Fibroblast of skin of abdomen (primary cell): ENCODE measurements at regions not wholly inside any gene's neighbourhood (a gene's known extent, or its start where the extent isn't known, plus 50 kb on each side); places are given as distances from the start of the nearest gene placed in this dataset.
A peak's percentile ranks its signal among the peaks of the same experiment; 100 is the strongest.

Experiments used
- DNase-seq: peaks from one replicate; pipeline ENCODE4 v3.0.0-alpha.2; 2013

DNA sequence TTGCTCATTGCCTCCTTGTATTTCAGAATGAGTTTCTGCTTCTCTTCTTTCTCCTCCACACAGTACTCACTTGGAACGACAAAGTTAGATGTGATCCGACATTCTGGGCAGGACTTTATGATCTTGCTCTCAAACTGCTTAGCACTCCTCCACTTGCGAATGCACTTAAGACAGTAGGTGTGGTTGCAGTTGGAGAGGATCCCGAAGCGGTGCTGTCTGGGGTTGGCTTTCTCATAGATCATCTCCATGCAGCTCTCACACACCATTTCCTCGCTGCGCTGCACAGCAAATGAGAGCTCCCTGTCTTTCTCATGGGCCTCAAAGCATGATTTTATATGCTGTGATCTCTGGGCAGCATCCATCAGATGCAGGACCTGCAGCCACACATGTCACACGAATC, 245.7 kb downstream of the C12orf50 start:
- DNase-seq, result no peak

DNA sequence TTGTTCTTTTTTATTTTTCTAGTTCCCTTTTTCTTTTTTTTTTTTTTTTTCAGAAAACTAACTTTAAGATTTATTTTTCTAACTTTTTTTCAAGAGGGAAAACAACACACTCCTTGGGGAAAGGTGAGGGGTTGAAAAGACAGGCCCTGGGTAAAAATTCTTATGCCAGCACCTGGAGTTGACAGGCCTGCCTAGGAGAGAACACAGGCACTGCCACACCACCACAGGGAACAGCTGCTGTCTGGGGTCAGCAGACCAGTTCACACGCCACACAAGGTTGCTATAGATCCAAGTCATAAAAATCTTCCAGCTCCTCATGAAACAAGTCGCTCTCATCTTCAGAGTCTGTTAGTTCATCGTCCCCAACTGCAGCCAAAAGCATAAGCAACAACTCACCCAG, 246.4 kb downstream of the C12orf50 start:
- no peak for DNase-seq

DNA sequence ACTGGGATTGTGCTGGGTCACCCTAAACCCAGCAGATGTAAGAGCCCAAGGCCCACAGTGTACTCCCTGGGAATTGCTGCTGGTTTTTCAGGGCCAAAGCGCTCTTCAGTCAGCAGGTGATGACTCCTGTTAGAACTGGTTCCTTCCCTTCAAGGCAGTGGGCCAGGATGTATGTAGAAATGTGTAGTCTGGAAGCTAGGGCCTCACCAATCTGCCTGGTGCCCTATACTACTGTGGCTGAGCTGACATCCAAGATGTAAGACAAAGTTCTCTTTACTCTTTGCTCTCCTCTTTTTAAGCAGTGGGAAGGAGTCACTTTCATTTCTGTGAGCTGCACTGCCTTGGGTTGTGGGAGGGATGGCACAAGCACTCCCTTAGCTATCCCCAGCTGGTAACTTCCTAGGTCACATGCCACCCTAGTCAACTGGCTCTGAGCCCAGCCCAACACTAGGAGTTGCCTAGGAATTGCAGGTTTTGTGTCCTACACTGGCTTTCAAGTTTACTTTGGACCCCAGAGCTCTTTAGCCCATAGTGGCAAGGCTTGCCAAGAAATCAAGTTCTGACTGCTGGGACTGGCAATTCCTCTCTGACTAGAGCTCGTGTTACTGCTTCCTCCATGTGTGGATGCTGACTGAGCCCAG, 249.2 kb downstream of the C12orf50 start:
- DNase-seq, result no peak

DNA sequence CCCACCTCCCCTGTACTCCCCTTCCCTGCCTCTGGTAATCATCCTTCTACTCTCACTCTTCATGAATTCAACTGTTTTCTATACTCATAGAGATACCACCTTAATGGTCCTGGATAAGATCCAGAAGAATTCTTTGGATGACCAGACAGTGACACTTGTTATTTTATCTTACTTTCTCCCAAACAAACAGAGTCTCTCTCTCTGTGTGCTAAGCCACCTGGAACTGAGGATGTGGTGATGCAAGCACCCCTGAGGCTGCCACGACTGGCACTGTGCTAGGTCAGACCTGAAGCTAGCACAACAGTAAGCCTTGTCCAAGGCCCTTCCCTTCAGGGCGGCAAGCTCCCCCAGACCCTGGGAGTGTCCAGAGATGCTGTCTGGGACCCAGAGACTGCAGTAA, 250.2 kb downstream of the C12orf50 start:
- DNase-seq, result peak; percentile 35

DNA sequence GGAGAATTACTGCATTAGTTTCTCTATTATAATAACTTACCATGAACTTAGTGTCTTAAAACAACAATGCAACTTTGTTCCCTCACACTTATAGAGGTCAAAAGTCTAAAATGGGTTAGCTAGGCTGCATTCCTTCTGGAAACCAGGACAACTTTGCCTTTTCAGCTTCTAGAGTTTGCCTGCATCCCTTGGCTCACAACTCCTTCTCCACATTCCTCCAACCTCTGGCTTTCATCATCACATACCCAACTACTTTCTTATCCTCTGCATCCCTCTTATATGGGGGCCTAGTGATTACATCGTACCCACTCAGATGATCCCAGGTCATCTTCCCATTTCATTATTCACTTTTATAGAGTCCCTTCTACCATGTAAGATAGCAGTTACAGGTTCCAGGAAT, 251.1 kb downstream of the C12orf50 start:
- DNase-seq, result no peak

DNA sequence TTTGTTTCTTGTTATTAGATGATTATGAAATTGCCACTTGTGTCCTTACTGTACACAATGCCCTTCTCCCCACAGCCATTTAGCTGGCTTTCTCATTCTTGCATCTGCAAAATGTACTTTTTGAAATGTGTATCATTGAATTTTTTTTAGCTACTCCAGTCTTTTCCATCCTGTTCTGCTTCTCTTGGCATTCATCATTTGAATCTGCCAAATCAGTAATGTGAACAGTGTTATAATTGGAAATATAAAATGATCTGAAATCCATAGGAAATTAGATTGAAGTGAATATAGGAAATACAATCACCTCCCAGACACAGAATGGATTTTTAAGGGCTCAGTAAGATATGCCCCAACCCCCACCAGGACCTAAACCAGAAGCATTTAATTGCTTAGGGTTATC, 253.4 kb downstream of the C12orf50 start:
- DNase-seq, result no peak

DNA sequence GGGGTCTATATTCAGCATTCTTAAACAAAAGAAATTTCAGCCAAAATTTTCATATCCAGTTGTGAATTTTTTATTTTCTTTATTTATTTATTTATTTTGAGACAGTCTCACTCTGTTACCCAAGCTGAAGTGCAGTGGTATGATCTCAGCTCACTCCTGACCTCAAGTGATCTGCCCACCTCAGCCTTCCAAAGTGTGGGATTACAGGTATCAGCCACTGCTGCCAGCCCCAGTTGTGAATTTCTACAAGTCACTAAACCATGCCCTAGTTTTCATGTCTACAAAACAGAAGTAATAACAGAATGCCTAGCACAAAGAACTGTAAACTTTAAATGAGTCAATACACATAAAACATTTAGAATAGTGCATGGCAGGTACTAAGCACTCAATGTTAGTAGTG, 254.2 kb downstream of the C12orf50 start:
- DNase-seq, result no peak

DNA sequence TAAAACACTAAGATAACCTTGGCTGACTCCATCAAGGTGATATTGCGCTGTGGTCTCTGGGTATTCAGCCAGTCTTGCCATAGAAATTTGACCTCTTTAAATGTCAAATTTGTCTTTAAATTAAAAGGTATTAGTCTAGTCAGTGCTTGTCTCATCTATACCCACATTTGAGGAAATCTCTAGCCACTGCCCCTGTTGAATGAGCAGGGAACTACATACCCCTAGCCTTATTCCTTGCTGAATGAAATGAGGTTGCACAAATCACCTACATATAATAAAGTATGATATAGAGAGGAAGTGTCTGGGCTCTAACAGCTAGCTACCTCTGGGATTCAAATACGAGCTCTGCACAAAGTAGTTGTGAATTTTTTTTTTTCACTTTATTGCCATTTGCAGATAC, 256.8 kb downstream of the C12orf50 start:
- DNase-seq, result no peak

DNA sequence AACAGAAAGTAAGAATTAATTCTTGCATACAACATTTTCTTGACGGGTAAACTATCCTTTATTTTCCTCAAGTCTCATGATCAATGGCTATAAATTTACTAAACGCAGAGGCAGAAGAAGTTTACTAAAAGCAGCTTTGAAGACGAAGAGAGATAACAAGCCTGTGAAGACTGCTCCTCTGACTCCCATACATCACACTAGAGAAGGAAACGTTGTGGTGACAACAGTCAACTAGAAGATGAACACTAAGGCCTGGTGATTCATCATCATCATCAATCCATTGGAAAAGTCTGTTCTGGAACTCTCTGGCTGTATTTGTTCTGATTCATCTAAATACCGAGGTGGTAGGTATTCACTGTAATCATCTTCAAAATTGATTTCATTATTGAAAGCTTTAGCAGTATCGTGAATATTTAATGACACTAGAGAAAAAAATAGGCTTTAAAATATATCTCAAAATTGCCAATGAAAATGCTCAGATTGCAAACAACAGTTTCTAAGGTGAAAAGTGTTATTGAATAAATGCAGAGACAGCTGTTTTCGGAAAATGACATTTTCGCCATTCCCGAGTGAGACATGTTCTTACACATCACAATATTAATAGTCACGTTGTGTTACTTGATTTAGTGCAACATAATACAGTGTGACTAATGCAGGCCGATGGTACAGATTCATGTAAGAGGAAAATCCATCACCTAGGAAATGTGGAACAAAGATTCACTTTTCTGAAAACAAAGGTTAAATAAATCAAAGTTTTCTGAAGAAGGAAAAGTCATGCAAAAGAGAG, 260.5 kb downstream of the C12orf50 start:
- no peak for DNase-seq

DNA sequence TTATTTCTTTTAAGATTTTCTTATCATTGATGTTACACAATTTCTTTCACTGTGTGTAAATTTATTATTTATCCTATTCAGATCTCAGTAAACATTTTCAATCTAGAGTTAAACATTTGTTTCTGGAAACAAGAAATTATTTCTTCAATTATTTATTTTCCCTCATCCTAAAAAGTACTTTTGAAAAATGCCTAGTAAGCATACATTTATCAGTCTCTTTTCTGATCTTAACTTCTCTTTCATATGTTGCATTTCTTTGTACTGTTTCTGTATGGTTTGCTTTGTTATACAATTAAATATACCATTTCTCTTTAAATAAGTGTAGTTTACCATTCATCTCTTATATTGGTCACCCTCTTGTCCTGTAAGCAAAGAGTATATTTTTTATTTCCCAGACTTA, 263.2 kb downstream of the C12orf50 start:
- no peak for DNase-seq

DNA sequence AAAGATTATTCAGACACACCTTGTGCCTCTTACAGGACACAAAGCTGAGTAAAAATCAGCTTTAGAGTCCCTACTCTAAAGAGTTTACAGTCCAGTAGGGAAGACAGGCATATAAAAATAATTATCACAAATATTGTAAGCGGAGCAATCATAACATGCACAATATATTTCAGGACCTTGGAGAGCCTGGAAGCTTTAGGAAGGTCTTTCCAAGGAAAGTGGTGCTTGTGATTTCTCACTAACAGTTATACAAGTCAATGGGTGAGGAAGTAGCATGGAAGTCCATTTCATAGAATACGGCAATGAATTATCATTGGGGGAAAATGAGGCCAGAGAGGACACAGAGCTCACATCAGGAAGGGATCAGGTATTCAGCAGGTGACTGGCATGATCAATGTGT, 268.3 kb downstream of the C12orf50 start:
- DNase-seq, result no peak

DNA sequence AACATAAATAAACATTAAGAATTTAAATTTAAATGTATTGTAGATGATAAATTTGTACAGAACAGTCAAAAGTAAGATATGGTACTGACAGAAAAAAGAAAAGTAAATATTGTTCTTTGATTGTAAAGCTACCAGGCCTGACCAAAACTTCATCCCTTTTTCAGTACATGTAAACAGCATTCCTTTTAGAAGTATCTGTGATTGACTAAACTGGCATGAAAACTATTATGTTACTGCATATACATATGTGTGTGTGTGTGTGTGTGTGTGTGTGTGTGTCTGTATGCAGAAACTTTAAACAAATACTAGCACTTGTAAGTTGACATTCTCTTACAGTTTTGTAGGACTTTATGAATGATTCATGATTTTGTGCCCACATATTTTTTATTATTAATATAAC, 270.9 kb downstream of the C12orf50 start:
- no peak for DNase-seq

DNA sequence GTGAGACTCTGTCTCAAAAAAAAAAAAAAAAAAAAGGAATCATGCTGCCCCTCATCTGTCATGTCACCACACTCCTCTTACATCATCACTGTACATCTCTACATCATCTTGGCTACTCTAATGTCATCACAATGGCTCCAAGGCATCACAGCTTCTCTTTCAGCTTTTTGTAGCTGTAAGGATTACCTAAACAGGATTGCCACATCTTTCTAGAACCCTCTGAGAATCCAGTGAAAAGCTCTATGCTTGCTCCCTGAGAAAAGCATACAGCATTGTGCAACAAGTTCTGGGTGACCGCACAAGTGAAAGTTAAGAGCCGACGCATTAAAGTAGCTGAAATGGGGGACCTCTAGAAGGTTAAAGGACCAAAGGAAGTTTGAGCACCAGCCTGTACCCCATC, 272.5 kb downstream of the C12orf50 start:
- no peak for DNase-seq

DNA sequence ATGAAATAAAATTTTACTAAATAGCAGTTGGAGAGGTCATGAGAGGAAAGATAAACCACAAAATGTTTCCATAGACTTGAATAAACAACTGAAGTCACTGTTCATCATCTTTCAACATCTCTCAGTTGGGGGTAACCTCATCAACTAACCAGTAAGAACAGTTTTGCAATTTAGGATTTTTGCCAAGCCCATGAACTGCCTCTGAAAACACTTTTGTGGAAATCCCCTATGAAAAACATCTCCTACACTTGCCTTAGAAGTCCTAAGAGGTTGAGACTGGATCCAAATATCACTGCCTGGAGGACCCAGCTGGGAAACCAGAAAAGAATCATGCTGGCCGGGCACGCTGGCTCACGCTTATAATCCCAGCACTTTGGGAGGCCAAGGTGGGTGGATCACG, 273.1 kb downstream of the C12orf50 start:
- DNase-seq, result peak; percentile 94

DNA sequence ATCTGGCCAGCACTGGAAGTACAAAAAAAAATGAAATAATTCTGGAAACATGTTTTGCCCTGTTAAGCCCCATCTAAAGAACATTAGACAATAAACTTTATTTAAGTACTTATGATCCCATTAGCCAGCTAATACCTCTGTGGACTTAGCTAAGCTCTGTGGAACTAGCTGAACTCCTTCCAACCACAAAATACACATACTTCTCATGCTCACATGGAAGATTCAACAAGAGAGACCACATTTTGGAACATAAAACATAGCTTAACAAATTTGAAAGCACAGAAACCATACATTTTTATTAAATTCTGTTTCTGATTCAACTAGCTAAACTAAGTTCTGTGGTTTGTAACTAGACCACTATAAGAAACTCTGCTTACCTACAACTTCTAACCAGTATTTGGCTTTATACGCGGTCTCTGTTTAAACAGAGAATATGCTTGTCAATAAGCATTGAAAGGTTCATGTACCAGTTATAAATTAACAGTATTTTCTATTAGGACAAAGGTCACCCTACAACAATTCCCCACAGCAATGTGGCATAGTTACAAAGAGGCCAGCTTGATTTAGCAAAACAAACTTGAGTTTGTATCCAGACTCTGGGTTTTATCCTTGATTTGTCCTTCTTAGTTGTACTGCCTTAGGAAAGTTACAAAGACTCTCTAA, 300.1 kb downstream of the C12orf50 start:
- peak; percentile 49 for DNase-seq

DNA sequence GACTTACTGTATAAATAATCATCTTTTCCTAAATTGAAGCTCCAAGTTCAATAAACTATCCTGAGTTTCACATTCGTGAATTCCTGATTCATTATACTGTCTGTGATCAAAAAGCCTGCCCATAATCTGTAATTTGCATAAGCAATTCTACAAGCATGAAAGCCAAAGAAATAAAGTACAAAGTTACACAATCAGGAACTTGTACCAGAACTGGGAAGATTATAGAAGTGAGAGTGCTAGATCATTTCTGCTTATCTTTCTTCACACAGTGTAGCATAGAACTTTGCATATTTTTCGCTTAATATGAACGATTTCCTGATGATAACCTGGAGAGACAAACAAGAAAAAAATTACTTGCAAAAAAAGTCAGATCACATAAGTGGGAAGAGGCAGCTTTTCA, 308.2 kb downstream of the C12orf50 start:
- no peak for DNase-seq

DNA sequence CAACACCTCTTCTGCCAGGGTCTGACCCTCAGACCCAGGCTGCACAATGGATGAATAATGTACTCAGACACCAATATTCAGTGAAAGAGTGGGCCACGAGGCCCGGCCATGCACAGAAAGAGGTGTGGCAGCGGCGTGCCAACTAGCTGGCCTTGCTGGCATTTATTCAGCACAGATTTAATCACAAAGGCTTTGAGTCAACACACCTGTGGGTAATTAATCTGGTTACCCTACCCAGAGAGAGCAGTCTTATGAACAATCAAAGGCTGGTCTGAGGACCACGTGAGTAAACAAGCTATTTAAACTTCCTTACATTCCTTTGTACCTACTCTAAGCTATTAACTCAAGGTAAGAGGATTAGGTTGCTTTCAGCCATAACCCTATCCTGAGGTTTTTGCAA, 324.8 kb downstream of the C12orf50 start:
- no peak for DNase-seq

DNA sequence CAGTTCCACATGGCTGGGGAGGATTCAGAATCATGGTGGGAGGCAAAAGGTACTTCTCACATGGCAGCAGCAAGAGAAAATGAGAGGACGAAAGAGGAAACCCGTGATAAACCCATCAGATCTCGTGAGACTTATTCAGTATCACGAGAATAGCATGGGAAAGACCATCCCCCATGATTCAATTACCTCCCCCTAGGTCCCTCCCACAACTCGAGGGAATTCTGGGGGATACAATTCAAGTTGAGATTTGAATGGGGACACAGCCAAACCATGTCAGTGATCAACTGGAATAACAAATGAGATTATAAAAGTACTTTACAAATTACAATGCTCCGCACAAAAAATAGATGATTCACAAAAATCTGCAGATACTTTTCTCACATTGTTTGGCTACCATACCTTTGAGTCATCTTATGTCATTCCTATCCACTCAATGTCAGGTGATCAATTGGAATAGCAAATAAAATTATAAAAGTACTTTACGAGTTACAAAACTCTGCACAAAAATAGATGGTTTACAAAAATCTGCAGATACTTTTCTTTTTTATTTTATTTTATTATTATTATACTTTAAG, 338.9 kb downstream of the C12orf50 start:
- DNase-seq, result no peak

DNA sequence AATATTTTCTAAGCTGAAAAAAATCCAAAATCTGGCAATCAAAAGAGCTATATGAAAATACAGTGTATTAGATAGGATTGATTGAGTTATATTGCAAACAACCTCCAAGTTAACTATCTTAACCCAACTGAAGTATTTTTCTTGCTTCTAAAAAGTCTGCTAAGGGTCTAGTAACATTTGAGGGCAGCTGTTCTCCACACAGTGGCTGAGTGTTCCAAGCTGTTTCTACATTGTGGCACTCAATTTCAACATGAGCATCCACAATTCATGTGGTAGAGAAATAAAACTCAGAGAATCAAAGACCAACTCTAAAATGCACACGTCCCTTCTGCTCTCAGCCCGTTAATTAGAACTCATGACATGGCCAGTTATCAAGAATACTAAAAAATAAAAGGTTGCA, 340.0 kb downstream of the C12orf50 start:
- DNase-seq, result no peak

DNA sequence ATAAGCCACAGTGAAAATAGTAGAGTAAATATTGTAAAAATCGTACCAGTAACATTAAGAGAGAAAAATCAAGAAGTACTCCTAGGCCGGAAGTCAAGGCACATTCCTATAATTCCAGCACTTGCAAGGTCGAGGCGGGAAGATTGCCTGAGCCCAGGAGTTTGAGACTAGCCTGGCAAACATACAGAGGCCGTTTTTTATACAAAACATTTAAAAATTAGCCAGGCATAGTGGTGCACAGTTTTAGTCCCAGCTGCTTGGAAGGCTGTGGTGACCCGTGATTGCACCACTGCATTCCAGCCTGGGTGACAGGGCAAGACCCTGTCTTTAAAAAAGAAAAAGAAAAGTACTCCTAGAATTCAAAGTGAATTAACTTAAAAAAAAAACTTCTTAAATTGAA, 341.8 kb downstream of the C12orf50 start:
- DNase-seq, result peak; percentile 73

DNA sequence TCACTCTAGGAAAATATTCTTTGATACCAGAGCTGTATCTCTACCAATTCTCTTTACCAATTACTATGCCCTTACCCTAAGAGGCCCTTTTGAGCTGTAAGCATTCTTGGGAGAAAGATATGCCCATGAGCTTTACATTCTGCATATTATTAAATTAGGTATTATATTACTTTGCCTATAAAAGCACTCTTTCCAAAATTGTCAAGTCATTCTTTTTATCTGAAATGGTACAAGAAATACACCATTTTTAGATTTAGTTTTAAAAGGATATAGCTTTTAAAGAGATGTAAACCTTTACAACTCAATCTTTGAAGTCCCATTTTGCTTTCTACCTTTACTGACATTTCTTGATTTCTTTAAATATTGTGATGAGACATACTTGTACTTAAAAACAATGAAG, 343.5 kb downstream of the C12orf50 start:
- DNase-seq, result no peak

DNA sequence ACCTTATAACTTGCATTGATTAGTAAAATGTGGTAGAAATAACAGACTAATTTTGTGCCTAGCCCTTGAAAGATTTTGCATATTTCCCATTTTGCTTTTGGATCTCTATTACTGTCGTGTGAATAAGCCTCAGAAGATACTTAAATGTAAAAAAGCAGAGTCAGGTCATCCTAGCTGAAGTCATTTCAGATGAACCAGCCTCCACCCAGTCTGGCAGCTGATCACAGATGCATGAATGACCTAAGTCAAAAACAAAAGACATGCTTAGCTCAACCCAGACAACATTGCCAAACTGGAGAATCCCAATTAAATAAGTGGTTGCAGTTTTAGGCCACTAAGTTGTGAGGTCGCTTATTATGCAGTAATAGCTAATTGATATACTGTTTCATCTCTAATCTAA, 349.9 kb downstream of the C12orf50 start:
- DNase-seq, result no peak

DNA sequence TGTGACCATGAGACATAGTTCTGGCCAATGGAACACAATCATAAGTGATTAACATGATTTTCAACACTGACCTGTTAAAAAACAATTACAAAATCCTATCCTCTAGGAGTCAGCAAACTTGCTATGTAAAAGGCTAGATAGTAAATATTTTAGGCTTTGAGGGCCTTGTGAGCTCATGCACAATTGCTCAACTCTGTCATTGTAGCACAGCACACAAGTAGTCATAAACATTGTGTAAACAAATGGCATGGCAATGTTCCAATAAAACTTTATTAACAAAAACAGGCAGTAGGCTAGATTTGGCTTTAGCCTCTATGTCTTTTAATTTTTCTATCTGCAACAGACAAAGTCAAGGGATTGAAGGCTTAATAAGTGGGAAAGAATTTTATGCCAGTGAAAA, 350.7 kb downstream of the C12orf50 start:
- no peak for DNase-seq

DNA sequence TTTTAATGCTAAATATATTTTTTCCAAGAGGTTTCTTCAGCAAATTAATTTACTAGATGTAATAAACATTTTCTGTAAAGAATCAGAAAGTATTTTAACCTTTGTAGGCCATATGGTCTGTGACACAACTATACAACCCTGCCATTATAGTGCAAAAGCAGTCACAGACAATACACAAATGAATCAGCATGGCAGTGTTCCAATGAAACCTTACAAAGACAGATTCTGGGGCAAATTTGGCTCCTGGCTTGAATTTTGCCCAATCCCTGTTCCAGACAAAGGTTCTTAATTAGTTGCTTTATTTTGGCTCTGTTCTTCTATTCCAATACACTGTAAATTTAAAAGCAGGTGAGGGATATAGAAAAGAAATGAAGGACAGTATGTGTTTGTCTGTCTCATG, 352.5 kb downstream of the C12orf50 start:
- DNase-seq, result no peak
